ENCODE measurements at regions not wholly inside any gene's neighbourhood (a gene's known extent, or its start where the extent isn't known, plus 50 kb on each side); places are given as distances from the start of the nearest gene placed in this dataset.
"Not testable (repeated sequence)": the region's sequence is repeated elsewhere in the genome, so short reads cannot be mapped to it uniquely, and the experiment has no call there.

DNA sequence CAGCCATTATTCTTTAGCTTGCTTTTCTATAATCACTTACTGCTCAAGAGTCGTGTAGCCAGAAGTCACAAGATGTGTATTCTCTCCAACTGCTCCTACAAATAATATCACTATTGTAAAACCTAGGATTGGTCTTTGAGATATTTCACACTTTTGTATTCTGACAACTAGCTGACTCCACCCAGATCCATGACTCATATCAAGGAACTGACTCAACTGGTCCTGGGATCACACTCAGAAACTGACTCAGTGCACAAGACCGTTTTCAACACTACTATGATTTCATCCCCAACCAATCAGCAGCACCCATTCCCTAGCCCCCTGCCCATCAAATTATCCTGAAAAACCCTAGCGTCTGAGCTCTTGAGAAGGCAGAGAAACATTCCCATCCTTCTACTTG, 56.5 kb upstream of the ORC5 start:
- DNase-seq = no peak

DNA sequence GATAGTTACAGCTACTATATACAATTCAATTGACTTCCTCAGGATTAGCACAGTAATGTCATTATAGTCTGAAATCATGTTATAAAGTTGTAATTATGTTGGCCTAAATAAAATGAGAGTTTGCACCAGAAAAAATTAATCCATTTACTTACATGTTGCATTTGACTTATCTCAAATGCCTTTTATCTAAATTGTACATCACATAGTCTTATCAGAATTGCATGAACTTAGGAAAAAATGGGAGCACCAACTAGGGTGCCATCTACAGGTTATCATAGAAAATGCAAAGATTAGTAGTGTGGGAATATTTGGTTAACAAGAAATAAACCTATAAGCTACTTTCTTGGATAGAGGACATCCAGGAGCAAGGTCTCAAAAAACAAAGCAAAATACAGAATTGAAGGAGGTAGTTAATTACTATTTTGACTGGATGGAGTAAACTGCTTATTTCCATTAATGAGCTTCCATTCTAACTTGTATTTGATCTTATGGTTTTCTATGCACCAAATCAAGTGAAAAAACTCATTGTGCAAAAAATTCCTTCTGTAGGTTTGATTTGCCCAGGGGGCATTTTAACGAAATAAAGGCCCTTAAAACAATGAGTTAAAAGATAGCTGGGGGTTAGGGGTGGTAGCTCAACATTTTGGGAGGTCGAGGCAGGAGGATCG, 60.0 kb upstream of the ORC5 start:
- no peak for DNase-seq

DNA sequence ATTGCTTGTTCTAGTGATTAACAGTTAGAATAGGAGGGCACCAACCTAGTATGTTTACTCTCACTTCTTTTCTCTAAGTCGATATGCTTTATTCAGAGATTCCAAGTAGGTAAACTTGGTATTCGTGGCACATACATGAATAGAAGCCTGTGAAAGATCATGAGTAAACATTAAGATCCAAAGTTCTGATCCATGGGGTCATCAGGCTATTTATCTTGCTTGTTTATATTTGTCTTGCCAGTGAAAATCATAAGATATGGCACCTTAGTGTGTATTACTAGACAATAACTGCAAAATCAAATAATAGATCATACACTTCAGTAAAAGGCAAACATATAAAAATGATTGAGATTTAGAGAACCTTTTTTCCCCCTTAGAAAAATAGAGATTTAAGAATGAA, 56.5 kb upstream of the LHFPL3 start:
- no peak for DNase-seq

DNA sequence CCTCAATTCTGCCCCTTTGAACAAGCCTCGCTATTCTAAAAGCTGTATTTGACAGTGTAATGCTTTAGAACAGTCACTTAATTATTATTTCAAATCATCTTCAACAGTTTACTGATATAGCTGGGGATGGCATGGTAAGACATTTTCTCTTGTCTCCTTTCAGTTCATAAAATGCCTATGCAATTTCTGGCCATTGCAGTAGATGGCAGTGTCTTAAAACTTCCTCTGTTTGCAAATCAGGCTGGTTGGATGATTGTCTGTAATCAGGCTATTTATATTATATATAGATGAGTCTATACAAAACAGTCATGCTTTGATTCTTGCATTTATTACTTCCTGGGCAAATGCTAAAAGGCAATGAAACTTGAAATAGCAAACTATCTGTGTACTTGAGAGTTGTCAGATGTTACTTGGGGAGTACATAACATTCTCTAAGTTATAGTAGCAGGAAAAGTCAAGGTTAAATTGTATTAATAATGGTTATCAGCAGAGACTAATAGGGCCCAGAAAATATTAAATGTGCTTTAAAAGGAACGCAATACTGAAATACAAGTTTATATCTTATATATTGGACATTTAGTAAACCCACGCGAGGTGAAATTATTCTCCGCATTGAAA, 55.5 kb upstream of the LHFPL3 start:
- DNase-seq = peak in 6 of 58 donors; percentile 0 to 49 (median 2)

DNA sequence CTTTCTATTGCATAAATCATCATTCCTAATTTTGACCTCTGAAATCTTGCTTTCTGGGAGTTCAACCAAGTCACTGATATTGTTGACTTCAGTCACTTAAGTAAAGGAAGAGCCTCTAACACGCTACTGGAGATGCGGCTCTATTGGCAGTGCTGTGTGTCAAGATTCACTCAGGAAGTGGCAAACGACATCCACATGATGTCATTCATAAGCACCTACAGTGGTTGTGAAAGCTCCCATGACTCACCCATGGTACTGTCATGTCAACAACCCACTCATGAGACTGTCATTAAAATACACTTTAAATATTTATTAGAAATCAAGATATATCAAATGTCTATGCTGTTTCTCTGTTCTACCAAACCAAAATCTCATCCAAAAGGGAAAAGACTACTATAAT, 52.5 kb upstream of the LHFPL3 start:
- DNase-seq = no peak

DNA sequence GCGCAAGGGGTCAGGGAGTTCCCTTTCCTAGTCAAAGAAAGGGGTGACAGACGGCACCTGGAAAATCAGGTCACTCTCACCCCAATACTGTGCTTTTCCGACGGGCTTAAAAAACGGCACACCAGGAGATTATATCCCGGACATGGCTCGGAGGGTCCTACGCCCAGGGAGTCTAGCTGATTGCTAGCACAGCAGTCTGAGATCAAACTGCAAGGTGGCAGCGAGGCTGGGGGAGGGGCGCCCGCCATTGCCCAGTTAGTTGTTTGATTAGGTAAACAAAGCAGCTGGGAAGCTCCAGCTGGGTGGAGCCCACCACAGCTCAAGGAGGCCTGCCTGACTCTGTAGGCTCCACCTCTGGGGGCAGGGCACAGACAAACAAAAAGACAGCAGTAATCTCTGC, 51.7 kb upstream of the LHFPL3 start:
- DNase-seq = not testable (repeated sequence)

All from anterior cingulate cortex (tissue), 58 donors.